Limb (tissue), 2 donors: ENCODE measurements at regions not wholly inside any gene's neighbourhood (a gene's known extent, or its start where the extent isn't known, plus 50 kb on each side); places are given as distances from the start of the nearest gene placed in this dataset.
A peak's percentile ranks its signal among the peaks of the same experiment; 100 is the strongest.
"Not testable (repeated sequence)": the region's sequence is repeated elsewhere in the genome, so short reads cannot be mapped to it uniquely, and the experiment has no call there.

ENCODE experiments used
- DNase-seq, 2 donors: peaks; one replicate each; pipeline ENCODE4 v3.0.0-alpha.2; 2016; ENCODE audit errors: extremely low spot score in 2 of 2

DNA sequence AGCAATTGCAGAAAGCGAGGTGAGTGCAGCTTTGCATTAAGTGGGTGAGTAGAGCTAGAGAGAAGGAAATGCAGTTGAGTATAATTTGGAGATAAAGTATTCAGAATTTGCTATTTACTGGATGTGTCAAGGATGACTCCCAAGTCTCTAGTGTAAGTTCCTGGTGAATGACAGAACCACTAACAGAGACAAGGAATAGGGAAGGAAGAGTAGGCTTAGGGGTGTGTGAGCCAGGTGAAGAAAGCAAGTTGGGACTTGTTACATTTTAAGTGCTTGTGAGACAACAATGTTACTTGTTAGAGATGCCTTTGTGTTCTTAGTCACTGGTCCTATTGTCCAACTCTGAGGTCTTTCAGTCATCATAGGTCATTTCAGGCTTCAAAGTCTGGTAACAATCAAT lies 70.8 kb downstream of the TBC1D26 start:
- not testable (repeated sequence) for DNase-seq

DNA sequence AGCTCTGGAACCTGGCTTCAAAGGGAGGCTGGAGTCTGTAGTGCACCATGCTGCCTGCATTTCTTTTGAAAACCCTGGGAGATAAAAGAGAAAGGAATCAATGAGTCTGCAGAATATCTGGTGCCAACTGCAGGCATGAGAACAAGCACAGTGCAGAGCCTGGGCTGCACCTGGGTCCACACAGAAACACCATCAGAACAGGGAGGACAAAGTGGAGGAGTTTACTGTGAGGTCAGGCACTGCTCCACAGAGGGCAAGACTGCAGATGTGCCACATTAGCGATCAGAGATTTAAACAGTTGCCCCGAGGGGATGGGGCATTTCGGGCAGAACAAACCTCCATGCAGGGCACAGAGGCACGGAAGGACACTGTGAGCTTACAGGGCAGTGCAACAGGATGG lies 74.7 kb downstream of the TBC1D26 start:
- not testable (repeated sequence) for DNase-seq

DNA sequence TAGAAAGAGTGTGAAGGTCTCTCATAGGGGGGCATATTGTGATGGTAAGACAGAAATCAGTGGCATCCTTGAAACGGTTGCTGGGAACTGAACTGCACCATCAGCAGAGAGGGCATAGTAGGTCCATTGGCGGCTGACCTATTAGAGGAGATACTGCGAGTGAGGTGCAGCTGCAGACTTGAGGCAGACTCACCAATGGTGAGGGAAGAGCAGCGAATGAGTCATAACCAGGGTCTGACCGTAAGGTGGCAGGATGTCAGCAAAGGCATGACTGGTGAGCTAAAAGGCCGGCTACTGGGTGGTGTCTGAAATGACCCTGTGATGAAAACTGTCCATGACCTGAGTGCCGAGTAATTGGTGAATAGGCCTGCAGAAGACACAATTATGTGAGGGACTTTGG lies 81.3 kb downstream of the TBC1D26 start:
- DNase-seq: not testable (repeated sequence)

DNA sequence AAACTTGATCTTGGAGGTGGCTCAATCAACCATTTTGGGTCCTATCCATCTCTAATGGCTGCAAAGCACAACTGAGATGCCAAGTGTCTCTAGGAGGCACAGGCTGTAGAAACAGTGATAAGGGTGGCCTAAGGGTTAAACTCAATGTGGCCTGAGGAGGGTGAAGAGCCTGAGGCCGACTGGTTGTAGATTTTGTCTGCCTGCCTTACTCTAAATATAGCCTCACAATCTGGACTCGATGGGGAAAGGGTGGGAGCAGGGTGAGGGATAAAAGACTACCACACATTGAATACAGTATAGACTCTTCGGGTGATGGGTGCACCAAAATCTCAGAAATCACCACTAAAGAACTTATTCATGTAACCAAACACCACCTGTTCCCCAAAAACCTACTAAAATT lies 81.9 kb downstream of the TBC1D26 start:
- DNase-seq: not testable (repeated sequence)

DNA sequence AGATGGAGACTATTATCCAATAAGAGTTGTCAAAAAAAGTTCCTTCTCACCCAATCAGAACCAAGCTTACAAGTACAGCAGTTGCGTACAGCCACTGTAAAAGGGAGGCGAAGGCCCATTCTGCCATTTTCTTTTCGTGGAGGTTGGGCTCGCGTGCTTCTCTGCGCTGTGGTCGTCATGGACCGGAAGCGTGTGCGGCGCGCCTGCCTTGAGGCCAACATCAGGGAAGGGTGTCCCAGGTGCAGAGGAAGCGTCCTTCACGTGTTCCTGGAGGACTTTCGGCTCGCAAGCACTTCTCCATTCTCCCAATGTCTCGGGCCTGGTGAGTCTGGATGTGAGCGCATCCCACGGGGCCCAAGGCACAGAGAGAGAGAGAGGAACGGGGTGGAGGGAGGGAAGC lies 85.8 kb downstream of the TBC1D26 start:
- DNase-seq: not testable (repeated sequence)

DNA sequence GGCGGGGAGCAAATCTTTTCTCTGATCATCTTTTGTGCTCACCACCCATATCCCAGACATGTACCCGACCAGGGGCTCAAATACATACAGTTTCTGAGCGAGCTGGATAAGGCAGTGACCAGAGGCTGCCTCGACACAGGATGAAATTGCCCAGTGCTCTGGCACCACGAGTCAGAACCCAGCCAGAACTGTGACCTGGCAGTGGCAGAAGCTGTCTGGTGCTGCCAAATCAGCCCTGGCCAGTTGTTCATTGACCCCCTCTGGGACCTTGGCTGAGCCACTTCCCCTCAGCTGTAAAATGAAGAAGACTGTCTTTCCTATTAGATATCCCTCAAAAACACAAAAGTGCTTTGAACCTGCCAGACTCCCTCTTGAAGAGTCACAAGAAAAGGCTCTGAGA lies 90.2 kb downstream of the TBC1D26 start:
- not testable (repeated sequence) for DNase-seq

DNA sequence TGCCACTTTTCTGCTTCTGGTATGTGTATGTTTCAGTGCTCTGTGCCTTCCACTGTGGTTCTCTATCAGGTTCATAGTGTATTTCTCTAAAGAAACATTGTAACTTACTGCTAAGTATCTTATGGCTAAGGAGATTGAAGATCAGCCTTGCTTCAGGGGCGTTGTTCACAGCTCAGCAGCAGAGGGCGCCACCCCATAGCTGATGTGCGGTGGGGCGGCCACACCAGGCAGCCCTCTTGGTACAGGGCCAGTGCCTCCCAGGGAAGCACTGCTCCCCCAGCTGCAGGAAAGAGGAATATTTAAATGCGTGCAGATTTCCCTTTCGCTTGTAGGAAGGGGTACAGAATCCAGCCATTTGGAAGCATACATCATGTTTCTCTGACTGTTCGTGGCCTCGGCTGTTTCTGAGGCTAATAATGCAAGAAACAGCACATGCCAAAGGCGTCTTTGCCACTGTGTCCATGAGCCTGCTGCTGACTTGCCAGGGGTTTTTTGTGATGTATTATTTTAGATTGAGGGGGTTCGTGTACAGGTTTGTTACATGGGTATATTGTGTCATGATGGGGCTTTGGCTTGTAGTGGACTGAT lies 96.7 kb downstream of the TBC1D26 start:
- DNase-seq: peak; percentile 69 to 86

DNA sequence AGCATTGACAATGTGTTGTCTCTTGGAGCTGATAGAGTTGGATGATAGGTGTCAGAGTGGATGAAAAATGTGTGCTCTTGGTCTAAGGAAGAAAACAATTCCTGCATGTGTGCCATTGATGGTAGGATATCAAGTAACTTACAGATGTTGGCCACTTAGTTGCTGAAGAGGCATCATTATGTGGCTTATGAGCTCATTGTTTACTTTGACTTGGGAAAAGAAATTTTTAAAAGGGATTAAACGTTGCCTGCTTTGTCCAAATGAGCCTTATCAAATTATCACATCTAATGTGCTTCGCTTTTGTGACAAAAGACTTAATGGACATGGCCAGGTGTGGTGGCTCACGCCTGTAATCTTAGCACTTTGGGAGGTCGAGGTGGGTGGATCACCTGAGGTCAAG lies 98.1 kb downstream of the TBC1D26 start:
- not testable (repeated sequence) for DNase-seq

DNA sequence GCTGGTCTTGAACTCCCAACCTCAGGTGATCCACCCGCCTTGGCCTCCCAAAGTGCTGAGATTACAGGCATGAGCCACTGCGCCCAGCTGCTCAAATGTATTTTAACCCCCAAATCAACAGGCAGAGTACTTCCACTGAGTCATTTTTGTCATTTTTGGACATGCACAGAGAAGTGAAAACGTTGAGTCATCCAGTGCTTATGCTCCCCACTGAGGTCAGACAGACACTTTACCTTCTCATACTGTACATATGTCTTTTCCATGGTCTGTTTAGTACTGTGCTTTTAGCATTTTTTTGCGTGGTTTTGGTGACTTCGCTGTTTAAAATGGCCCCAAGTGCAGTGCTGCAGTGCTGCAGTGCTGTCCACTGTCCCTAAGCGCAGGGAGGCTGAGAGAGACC lies 99.1 kb downstream of the TBC1D26 start:
- not testable (repeated sequence) for DNase-seq

DNA sequence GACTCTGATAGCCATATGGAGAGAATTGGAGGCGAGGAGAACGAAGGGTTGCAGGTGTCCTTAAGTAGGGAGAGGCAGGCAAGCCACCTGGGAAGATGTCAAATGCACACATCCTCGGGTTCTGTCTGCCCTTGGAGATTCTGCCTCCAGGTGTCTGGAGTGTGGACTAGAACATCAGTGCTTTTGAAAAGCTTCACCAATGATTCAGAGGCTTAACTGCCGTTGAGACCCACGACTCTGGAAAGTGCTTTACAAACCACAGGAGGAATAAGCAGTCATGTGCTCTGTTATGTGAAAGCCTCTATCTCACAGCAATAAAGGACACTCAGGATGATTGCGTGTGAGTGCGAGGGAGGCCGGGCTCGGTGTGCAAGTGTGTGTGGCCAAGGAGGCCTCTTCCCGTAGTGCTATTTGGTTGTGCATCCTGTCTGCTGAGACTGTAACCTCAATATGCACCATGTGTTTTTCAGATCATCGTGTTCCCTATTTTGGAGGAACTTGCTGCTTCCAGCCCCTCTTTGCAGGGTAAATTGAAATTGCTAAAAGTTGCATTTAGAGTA lies 100.9 kb downstream of the TBC1D26 start:
- DNase-seq: not testable (repeated sequence)

DNA sequence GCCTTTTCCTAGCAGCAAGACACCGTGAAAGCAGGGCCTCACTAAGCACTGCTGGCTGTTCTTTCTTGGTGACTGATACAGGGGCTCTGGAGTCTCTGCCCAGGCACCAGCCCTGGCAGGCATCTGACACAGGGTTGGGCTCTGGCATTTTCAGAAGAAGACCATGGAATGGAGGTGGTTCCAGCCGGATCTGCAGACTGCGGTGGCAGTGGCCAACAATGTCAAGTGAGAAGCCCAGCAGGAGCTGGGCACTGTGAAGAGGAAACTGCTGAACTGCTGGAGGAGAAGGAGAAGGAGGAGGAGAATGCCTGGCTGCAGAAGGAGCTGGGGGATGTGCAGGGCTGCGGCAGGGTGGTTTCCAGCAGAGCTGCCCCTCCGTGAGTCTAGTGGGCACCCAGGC lies 101.8 kb downstream of the TBC1D26 start:
- DNase-seq: not testable (repeated sequence)

DNA sequence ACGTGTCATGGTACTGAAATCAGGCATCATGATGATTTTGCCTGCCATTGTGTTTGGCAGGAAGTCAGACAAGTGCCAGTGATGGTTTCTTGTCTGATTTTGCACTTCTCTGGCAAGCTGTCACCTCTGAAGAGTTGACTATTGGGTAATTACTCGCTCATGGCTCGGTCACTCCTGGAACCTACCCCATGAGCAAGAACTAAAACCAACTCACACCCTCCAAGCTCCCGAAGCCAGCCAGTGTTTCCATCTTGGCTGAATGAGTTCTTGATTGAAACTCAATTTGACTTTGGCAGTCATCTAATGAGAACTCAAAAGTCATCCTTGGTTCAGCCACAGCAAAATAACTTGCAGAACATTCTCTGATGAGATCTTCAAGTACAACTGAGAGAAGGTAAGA lies 103.4 kb downstream of the TBC1D26 start:
- not testable (repeated sequence) for DNase-seq

DNA sequence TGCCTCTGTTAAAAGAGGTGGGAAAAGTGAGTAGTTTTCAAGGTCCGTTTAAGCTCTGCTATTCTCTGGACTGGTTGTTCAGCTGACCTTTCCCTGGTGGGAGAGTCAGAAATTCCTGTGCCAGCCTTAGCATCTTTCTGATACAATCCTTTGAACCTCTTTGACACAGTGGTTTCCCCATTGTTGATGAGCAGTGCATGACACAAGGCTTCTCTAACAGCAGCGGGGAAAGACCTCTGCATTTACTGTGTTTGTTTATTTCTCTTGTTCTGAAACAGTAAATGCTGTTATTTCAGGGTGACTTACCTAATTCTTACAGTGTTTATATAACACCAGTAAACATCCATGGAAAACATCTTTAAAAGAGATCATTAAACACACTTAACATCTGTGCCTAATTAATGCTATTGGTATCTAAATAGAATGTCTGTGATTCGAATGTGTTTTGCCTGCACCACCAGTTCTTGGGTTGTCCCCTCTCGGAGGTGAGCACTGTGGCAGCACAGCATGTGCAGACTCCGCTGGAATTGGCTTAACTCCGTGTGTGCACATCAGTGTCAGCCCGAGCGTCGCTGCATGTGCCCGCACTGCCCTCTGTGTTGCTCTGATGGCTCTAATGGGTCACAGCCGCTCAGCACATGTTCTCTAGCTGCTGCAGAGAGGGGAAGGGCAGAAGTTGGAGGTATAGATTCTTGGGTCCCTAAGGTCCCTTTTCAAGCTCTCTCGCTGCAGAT lies 104.3 kb downstream of the TBC1D26 start:
- not testable (repeated sequence) for DNase-seq

DNA sequence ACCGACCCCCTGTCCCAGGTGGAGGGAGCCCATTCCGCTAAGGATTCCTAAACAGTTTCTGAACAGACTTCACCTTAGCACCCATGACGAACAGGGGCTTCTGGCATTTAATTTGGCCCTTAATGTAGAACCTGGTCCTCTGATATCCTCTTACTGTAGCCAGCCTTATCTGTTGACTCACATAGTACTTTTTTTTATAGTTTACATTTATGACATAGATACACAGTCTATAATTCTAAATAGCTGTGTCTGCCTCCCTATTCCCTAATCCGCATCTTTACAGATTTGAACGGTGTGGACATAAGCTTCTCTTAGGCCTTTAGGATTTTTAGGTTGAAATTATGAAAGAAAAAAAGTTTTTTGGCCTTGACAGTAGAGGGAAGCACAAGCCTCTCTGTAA lies 104.9 kb downstream of the TBC1D26 start:
- not testable (repeated sequence) for DNase-seq

DNA sequence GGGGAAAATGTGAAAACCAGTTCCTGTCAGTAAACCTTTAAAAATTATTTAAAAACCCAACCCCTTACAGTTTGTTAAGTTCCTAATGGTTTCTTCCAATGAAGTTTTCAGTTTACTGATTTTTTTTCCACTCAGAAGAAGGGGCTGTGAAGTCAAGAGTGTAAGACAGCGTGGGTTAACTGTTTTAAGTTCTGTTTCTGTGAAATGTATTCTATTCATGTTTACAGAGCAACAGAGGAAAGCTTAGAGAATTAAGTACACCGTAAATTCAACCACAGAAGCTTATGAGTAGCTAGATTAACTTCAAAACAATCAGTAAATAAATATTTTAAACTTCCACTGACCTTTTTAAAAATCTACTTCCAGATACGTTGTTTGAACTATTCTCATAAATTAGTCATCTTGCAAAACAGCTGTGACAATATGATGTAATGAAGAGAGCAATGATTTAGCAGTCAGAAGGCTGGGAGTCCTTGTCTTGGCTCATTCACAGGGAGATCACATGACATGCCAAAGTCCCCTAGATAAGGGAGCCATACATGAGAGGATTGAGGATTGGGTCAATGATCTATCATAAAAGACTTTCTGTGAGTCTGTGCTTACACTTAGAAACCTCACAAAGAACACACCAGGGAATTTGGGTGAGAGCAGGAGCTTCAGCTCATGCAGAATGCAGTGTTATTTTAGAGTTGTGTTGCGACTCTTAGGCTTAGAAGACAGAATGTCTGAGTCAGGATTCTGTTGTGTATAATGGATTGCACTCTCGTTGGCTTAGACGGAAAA lies 97.3 kb upstream of the ADORA2B start:
- not testable (repeated sequence) for DNase-seq

DNA sequence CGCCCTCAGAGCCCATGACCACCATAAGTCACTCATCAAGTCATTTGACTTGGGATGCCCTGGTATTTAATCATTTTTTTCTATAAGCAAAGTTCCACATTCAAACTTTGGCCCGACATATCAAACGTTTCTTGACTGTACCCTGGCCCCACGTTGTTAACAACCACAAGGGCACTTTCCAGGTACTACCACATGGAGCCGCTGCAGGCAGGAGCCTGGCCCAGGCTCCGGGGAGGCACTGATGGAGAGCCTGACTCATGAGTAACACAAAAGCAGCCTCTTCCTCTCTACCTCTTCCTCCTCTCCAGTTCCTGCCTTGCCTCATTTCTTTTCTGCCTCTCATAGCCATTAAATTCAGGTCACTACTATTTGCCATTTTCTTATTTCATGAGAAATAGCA lies 95.9 kb upstream of the ADORA2B start:
- DNase-seq: peak in 1 of 2 donors; percentile 31

DNA sequence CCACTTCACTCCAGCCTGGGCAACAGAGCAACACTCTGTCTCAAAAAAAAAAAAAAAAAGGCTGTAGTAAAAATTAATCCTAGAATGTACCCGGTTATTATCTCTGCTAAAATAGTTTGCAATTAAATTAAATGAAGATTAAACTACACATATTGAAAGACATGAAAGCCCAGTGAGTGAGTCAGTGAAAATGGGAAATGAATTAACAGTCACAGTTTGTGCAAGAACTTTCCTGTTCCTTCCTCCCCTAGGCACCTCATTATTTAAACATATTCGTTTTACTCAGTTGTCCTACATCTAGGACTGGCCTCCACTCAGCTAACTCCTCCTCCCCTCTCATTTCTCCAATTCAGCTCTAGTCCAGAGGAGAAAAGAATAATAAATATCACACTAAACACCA lies 94.9 kb upstream of the ADORA2B start:
- DNase-seq: not testable (repeated sequence)

DNA sequence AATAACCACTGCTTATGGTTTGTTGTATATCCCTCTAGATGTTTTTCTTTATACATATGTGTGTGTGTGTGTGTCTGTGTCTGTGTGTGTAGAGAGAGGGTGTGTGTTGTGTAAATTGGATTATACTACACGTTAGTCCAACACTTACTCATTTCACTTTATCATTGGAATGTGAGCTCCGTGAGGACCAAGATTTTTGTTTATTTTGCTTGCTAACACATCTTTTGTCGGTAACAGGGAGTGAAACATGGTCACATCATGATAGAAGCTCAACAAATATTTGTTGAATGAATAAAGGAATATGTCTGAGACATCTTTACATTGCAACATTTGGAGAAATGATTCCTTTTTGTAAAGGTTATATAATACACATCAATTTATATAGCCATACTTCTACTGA lies 94.2 kb upstream of the ADORA2B start:
- DNase-seq: not testable (repeated sequence)

DNA sequence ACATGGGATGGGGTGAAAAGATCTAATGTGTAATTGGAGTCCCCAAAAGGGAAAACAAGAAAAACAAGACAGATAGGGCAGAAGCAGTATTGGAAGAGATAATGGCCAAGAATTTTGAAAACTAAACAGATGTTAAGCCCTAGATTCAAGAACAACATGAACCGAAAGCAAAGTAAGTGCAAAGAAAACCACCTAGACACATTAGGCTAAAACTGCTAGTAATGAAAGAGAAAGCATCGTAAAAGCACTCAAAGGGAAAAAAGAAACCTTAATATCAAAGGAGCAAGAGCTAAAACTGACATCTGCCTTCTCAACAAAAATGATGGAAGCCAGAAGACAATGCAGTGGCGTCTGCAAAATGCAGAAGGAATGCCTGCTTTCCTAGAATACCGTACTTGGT lies 92.1 kb upstream of the ADORA2B start:
- not testable (repeated sequence) for DNase-seq

DNA sequence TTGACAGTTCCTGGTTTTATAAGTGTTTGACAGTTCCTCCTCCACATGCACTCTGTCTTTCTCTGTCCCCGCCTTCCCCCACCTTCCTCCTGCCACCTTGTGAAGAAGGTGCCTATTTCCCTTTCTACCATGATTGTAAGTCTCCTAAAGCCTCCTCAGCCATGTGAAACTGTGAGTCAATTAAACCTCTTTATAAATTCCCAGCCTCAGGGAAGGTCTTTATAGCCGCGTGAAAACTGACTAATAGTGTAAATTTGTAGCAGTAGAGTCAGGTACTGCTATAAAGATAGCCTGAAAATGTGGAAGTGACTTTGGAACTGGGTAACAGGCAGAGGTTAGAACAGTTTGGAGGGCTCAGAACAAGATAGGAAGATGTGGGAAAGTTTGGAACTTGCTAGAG lies 88.7 kb upstream of the ADORA2B start:
- DNase-seq: not testable (repeated sequence)

DNA sequence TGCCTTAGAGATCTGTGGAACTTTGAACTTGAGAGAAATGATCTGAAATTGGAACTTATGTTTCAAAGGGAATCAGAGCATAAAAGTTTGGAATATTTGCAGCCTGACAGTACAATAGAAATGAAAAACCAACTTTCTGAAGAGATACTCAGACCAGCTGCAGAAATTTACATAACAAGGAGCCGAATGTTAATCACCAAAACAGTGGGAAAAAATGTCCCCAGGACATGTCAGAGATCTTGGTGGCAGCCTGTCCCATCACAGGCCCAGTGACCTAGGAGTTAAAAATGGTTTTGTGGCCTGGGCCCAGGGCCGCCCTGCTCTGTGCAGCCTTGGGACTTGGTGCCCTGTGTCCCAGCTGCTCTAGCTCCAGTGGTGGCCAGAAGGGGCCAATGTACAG lies 88.2 kb upstream of the ADORA2B start:
- not testable (repeated sequence) for DNase-seq

DNA sequence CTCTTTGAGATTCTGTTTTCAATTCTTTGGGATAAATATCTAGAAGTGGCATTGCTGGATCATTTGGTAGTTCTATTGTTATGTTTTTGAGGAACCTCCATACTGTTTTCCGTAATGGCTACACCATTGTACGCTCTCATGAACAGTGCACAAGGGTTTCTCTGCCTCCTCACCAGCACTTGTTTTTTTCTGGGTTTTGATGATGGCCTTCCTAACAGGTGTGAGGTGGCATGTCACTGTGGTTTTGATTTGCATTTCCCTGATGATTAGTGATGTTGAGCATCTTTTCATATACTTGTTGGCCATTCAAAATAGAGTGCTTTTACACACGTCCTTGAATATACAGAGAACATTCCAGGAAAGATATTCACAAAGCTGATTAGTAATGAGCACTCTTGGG lies 86.8 kb upstream of the ADORA2B start:
- not testable (repeated sequence) for DNase-seq
